ENCODE measurements at regions not wholly inside any gene's neighbourhood (a gene's known extent, or its start where the extent isn't known, plus 50 kb on each side); places are given as distances from the start of the nearest gene placed in this dataset.

- DNase-seq: no peak
- 89% methylated on average over 17 of the region's 41 CpGs; no CpG with 5 or more reads in 1 of the 2 experiments for WGBS, 2 experiments (ENCODE audit: extremely low coverage in 2 of 2, insufficient read length in 1 of 2)
- no TSS peak for BruUV-seq (replicated peaks)
Measured at GRCh38 chr10:8513155-8514147, 459.0 kb downstream of the GATA3 start.

More at GRCh38 chr10:8513155-8514147, 459.0 kb downstream of the GATA3 start:
- in situ Hi-C loops (cut with MboI; ENCODE audit: low sequenced_read_pairs): no loop called here
- no peaks in the 10 kb centered on the region for H3K27me3 ChIP-seq (ENCODE audit: control insufficient read depth, insufficient read depth, low read length)
- TF ChIP-seq FOS (IDR thresholded peaks at IDR 0.05; ENCODE audit: low read depth, low read length): no peak
- TF ChIP-seq BHLHE40 (IDR thresholded peaks at IDR 0.05; ENCODE audit: low read depth, low read length): no peak
- TF ChIP-seq, protein P1, sequence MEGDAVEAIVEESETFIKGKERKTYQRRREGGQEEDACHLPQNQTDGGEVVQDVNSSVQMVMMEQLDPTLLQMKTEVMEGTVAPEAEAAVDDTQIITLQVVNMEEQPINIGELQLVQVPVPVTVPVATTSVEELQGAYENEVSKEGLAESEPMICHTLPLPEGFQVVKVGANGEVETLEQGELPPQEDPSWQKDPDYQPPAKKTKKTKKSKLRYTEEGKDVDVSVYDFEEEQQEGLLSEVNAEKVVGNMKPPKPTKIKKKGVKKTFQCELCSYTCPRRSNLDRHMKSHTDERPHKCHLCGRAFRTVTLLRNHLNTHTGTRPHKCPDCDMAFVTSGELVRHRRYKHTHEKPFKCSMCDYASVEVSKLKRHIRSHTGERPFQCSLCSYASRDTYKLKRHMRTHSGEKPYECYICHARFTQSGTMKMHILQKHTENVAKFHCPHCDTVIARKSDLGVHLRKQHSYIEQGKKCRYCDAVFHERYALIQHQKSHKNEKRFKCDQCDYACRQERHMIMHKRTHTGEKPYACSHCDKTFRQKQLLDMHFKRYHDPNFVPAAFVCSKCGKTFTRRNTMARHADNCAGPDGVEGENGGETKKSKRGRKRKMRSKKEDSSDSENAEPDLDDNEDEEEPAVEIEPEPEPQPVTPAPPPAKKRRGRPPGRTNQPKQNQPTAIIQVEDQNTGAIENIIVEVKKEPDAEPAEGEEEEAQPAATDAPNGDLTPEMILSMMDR (conservative IDR thresholded peaks at IDR 0.05; ENCODE audit: low read depth, low read length): no peak
- TF ChIP-seq POLR2A (IDR thresholded peaks at IDR 0.05; ENCODE audit: low read depth, low read length): no peak
- no peak for TF ChIP-seq CHD1 (IDR thresholded peaks at IDR 0.05; ENCODE audit: low read depth, low read length)
- TF ChIP-seq CEBPB (IDR thresholded peaks at IDR 0.05; ENCODE audit: low read depth, low read length): no peak
- TF ChIP-seq ELK1 (IDR thresholded peaks at IDR 0.05; ENCODE audit: borderline replicate concordance, low read depth, low read length): no peak
- no peak for TF ChIP-seq MAZ (IDR thresholded peaks at IDR 0.05; ENCODE audit: borderline replicate concordance, low read depth, low read length)
- no peak overlapping the region for H4K5ac ChIP-seq (ENCODE audit: low read depth, low read length)
- no peak for ATAC-seq (ENCODE audit: low read depth)
- no peak overlapping the region for H2BK20ac ChIP-seq (ENCODE audit: low read depth, low read length)
- no peaks in the 10 kb centered on the region for H3K9me1 ChIP-seq (ENCODE audit: insufficient read depth, low read length)
- no peak overlapping the region for H4K91ac ChIP-seq (ENCODE audit: insufficient read depth, low read depth, low read length)
- H3K4me1 ChIP-seq (ENCODE audit: control insufficient read depth, insufficient read depth, low read length): no peaks in the 10 kb centered on the region
- no peak overlapping the region for H3K4me2 ChIP-seq (ENCODE audit: low read depth, low read length)
- no peak overlapping the region for H3K4me3 ChIP-seq (ENCODE audit: insufficient read depth, low read depth, low read length)
- H3K23ac ChIP-seq (ENCODE audit: low read depth, low read length): no peak overlapping the region
- ChIA-PET CTCF (no interaction called here), POLR2A (ENCODE audit: unreplicated experiment) (no interaction called here)
- no peak overlapping the region for H2AK5ac ChIP-seq (ENCODE audit: low read depth, low read length)
- no peaks in the 10 kb centered on the region for H3K79me1 ChIP-seq (ENCODE audit: low read depth in 1 of 2, low read length in 2 of 2)
- H2BK120ac ChIP-seq (ENCODE audit: low read depth, low read length): no peak overlapping the region
- H3K9me3 ChIP-seq (ENCODE audit: control insufficient read depth, insufficient read depth, low read length): peaks cover 26% of the 10 kb centered on the region
- intact Hi-C loops (cut with micrococcal nuclease): no loop called here
- no peak overlapping the region for H2AK9ac ChIP-seq (replicated peaks; ENCODE audit: low read depth, low read length, poor library complexity)
- H3K18ac ChIP-seq (ENCODE audit: low read depth, low read length): no peak overlapping the region
- no peak overlapping the region for H2AFZ ChIP-seq (replicated peaks; ENCODE audit: low read length, poor library complexity)
- H3K36me3 ChIP-seq (ENCODE audit: control insufficient read depth, insufficient read depth, low read length): no peaks in the 10 kb centered on the region
- no peak overlapping the region for H4K8ac ChIP-seq (ENCODE audit: low read depth in 2 of 2, low read length in 2 of 2)
- no peaks in the 10 kb centered on the region for H4K20me1 ChIP-seq (ENCODE audit: insufficient read depth, low read length)
- no peak overlapping the region for H2BK15ac ChIP-seq (ENCODE audit: low read depth, low read length)
- dilution Hi-C loops (cut with HindIII; ENCODE audit: low sequenced_read_pairs, unreplicated experiment): no loop called here
- H3K14ac ChIP-seq (replicated peaks; ENCODE audit: low read depth, low read length): no peak overlapping the region
- H2BK5ac ChIP-seq (ENCODE audit: low read depth, low read length, poor library complexity, severe bottlenecking): no peak overlapping the region
- no peak overlapping the region for H3K9ac ChIP-seq (ENCODE audit: low read depth, low read length)
- no peak overlapping the region for H3K4ac ChIP-seq (ENCODE audit: low read depth, low read length)
- H3K27ac ChIP-seq (ENCODE audit: insufficient read depth, low read length): no peak overlapping the region
- no peak overlapping the region for H3K56ac ChIP-seq (ENCODE audit: extremely low read depth, insufficient read depth, low read length)

Data from IMR-90 (cell line).